WERI-Rb-1 (cell line): ENCODE measurements at regions not wholly inside any gene's neighbourhood (a gene's known extent, or its start where the extent isn't known, plus 50 kb on each side); places are given as distances from the start of the nearest gene placed in this dataset.

Experiments
- DNase-seq: peaks from one replicate; pipeline ENCODE4 v3.0.0-alpha.2; 2020
- H3K27ac ChIP-seq: fragments of 250-450 bp; sonication (Bioruptor Pico); 2 replicates; pipeline ENCODE4 v1.5.1; 2020; ENCODE audit warnings: mild to moderate bottlenecking, moderate library complexity
- H3K27me3 ChIP-seq: fragments of 250-450 bp; sonication (Bioruptor Pico); 2 replicates; pipeline ENCODE4 v1.5.1; 2021; ENCODE audit warnings: mild to moderate bottlenecking, low read depth, moderate library complexity; ENCODE audit not compliant: insufficient read depth, severe bottlenecking
- H3K36me3 ChIP-seq: fragments of 250-450 bp; sonication (Bioruptor Pico); 2 replicates; pipeline ENCODE4 v1.5.1; 2020; ENCODE audit warnings: mild to moderate bottlenecking, moderate library complexity
- H3K4me3 ChIP-seq: 2 replicates; pipeline ENCODE4 v1.5.1; 2011; ENCODE audit warnings: low read depth, mild to moderate bottlenecking, control low read depth, low read length
- H3K9me3 ChIP-seq: fragments of 250-450 bp; sonication (Bioruptor Pico); 2 replicates; pipeline ENCODE4 v1.5.1; 2021; ENCODE audit warnings: mild to moderate bottlenecking, moderate library complexity; ENCODE audit not compliant: severe bottlenecking
- CTCF ChIP-seq: IDR thresholded peaks from 2 replicates; pipeline ENCODE4 v1.5.1; 2011; ENCODE audit warnings: low read depth, mild to moderate bottlenecking, control low read depth, inconsistent platforms, low read length

DNA sequence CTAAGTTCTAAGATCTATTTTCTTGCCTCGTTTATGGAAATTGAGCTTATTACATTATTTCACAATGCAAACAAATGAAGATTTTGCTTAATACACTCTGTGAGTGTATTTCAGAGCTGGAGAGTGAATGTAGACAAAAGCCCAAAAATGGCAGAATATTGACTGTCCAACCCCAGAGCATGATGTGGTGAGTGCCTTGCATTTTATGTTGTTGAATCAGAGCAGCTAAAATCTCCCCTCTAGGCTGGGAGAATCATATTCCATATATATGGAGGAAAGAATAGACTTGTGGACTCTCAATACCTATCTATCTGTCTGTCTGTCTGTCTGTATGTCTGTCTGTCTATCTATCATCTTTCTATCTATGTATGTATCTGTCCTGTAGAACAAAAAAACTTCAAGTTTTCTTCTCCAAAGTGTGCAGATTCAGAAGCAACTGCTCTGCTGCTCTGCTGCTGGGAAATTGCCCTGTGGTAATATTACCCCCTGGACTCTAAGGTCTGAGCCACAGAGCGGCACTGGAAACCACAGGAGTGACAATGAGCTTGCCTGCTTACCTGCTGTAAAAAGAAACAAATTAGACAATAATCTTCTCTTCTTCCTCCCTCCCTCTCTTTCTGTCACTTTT, 209.4 kb upstream of the PRICKLE1 start:
- no peak overlapping the region for H3K27ac ChIP-seq
- no peak for DNase-seq

GRCh38 chr12:42794806-42795205, 205.3 kb upstream of the PRICKLE1 start:
- no peaks in the 10 kb centered on the region for H3K36me3 ChIP-seq
- no peak overlapping the region for H3K4me3 ChIP-seq
- H3K9me3 ChIP-seq: no peaks in the 10 kb centered on the region
- DNase-seq: no peak
- TF ChIP-seq CTCF: no peak
- H3K27me3 ChIP-seq: no peaks in the 10 kb centered on the region
- no peak overlapping the region for H3K27ac ChIP-seq

More for the DNA sequence above, 209.4 kb upstream of the PRICKLE1 start:
- no peaks in the 10 kb centered on the region for H3K9me3 ChIP-seq
- H3K27me3 ChIP-seq: no peaks in the 10 kb centered on the region
- TF ChIP-seq CTCF: no peak
- H3K36me3 ChIP-seq: no peaks in the 10 kb centered on the region
- no peak overlapping the region for H3K4me3 ChIP-seq

GRCh38 chr12:42793166-42793565, 203.6 kb upstream of the PRICKLE1 start:
- DNase-seq: no peak
- no peaks in the 10 kb centered on the region for H3K9me3 ChIP-seq
- H3K36me3 ChIP-seq: no peaks in the 10 kb centered on the region
- no peak overlapping the region for H3K4me3 ChIP-seq
- H3K27ac ChIP-seq: no peak overlapping the region
- H3K27me3 ChIP-seq: no peaks in the 10 kb centered on the region
- TF ChIP-seq CTCF: no peak

GRCh38 chr12:42792265-42792664, 202.7 kb upstream of the PRICKLE1 start:
- no peak for TF ChIP-seq CTCF
- DNase-seq: no peak

GRCh38 chr12:42791399-42791798, 201.9 kb upstream of the PRICKLE1 start:
- no peak for TF ChIP-seq CTCF
- no peak for DNase-seq
- Histone ChIP-seq H3K4me3 (no peak overlapping the region), H3K36me3 (no peaks in the 10 kb centered on the region), H3K27me3 (no peaks in the 10 kb centered on the region), H3K9me3 (no peaks in the 10 kb centered on the region), H3K27ac (no peak overlapping the region)

More at GRCh38 chr12:42792265-42792664, 202.7 kb upstream of the PRICKLE1 start:
- Histone ChIP-seq H3K27me3 (no peaks in the 10 kb centered on the region), H3K4me3 (no peak overlapping the region), H3K36me3 (no peaks in the 10 kb centered on the region), H3K9me3 (no peaks in the 10 kb centered on the region), H3K27ac (no peak overlapping the region)

- H3K4me3 ChIP-seq: no peak overlapping the region
- H3K9me3 ChIP-seq: no peaks in the 10 kb centered on the region
- H3K36me3 ChIP-seq: no peaks in the 10 kb centered on the region
- no peak for DNase-seq
- H3K27ac ChIP-seq: no peak overlapping the region
- no peak for TF ChIP-seq CTCF
- H3K27me3 ChIP-seq: no peaks in the 10 kb centered on the region
These were observed 201.2 kb upstream of the PRICKLE1 start for GRCh38 chr12:42790761-42791151.
